H9 (cell line): ENCODE measurements at regions not wholly inside any gene's neighbourhood (a gene's known extent, or its start where the extent isn't known, plus 50 kb on each side); places are given as distances from the start of the nearest gene placed in this dataset.

Experiments
- DNase-seq: peaks from one replicate; pipeline ENCODE4 v3.0.0-alpha.2; 2017
- H2AFZ ChIP-seq: one replicate; pipeline ENCODE4 v1.6.1; 2013; ENCODE audit warnings: mild to moderate bottlenecking, low read length, control low read depth, moderate library complexity
- H2AK5ac ChIP-seq: 2 replicates; pipeline ENCODE4 v1.6.1; 2013; ENCODE audit warnings: low read length, control low read depth, mixed read lengths; ENCODE audit not compliant: insufficient read length
- H2BK120ac ChIP-seq: one replicate; pipeline ENCODE4 v1.6.1; 2013; ENCODE audit warnings: low read depth, mild to moderate bottlenecking, low read length, control low read depth, inconsistent platforms; ENCODE audit not compliant: poor library complexity, severe bottlenecking
- H2BK12ac ChIP-seq: 2 replicates; pipeline ENCODE4 v1.6.1; 2013; ENCODE audit warnings: low read length, control low read depth, mixed read lengths, low read depth; ENCODE audit not compliant: insufficient read length
- H2BK15ac ChIP-seq: 2 replicates; pipeline ENCODE4 v1.6.1; 2013; ENCODE audit warnings: low read depth, low read length, control low read depth
- H2BK20ac ChIP-seq: one replicate; pipeline ENCODE4 v1.6.1; 2013; ENCODE audit warnings: low read depth, mild to moderate bottlenecking, low read length, control low read depth, inconsistent platforms; ENCODE audit not compliant: poor library complexity, severe bottlenecking
- H2BK5ac ChIP-seq: 2 replicates; pipeline ENCODE4 v1.6.1; 2013; ENCODE audit warnings: low read length, control low read depth, mixed read lengths; ENCODE audit not compliant: insufficient read length
- H3K14ac ChIP-seq: 2 replicates; pipeline ENCODE4 v1.6.1; 2013; ENCODE audit warnings: low read length, control low read depth; ENCODE audit not compliant: insufficient read depth
- H3K18ac ChIP-seq: 2 replicates; pipeline ENCODE4 v1.6.1; 2013; ENCODE audit warnings: low read depth, mild to moderate bottlenecking, mixed read lengths, low read length, control low read depth; ENCODE audit not compliant: insufficient read length
- H3K23ac ChIP-seq: 2 replicates; pipeline ENCODE4 v1.6.1; 2013; ENCODE audit warnings: low read length, control low read depth, mixed read lengths, low read depth; ENCODE audit not compliant: insufficient read length
- H3K23me2 ChIP-seq: 2 replicates; pipeline ENCODE4 v1.6.1; 2013; ENCODE audit warnings: low read depth, mild to moderate bottlenecking, mixed read lengths, low read length, control low read depth; ENCODE audit not compliant: insufficient read length, poor library complexity, severe bottlenecking
- H3K27ac ChIP-seq: 2 replicates; pipeline ENCODE4 v1.5.1; 2013; ENCODE audit warnings: low read length, control low read depth, mixed read lengths, low read depth; ENCODE audit not compliant: insufficient read length
- H3K27me3 ChIP-seq: 2 replicates; pipeline ENCODE4 v1.6.1; 2013; ENCODE audit warnings: low read length, control low read depth, inconsistent platforms; ENCODE audit not compliant: insufficient read depth
- H3K4ac ChIP-seq: 2 replicates; pipeline ENCODE4 v1.6.1; 2013; ENCODE audit warnings: low read depth, mild to moderate bottlenecking, control low read depth, inconsistent platforms, low read length, moderate library complexity
- H3K4me1 ChIP-seq: 2 replicates; pipeline ENCODE4 v1.6.1; 2013; ENCODE audit warnings: low read length, control low read depth, inconsistent platforms; ENCODE audit not compliant: insufficient read depth
- H3K4me2 ChIP-seq: 2 replicates; pipeline ENCODE4 v1.6.1; 2013; ENCODE audit warnings: low read length, control low read depth, mixed read lengths; ENCODE audit not compliant: insufficient read length, insufficient read depth
- H3K56ac ChIP-seq: 2 replicates; pipeline ENCODE4 v1.6.1; 2013; ENCODE audit warnings: low read depth, mild to moderate bottlenecking, mixed read lengths, low read length, control low read depth; ENCODE audit not compliant: insufficient read length
- H3K79me1 ChIP-seq: 2 replicates; pipeline ENCODE4 v1.6.1; 2013; ENCODE audit warnings: low read depth, mild to moderate bottlenecking, moderate library complexity, low read length, control low read depth, inconsistent platforms; ENCODE audit not compliant: insufficient read depth, poor library complexity, severe bottlenecking
- H3K79me2 ChIP-seq: 2 replicates; pipeline ENCODE4 v1.6.1; 2013; ENCODE audit warnings: low read length, control low read depth, inconsistent platforms; ENCODE audit not compliant: insufficient read depth
- H3K9ac ChIP-seq: 2 replicates; pipeline ENCODE4 v1.6.1; 2013; ENCODE audit warnings: low read length, control low read depth, mixed read lengths; ENCODE audit not compliant: insufficient read length; ENCODE audit errors: extremely low read depth
- H3K9me3 ChIP-seq: one replicate; pipeline ENCODE4 v1.6.1; 2013; ENCODE audit warnings: low read depth, low read length, inconsistent platforms; ENCODE audit not compliant: control insufficient read depth
- H3T11ph ChIP-seq: one replicate; pipeline ENCODE4 v1.6.1; 2013; ENCODE audit warnings: mild to moderate bottlenecking, low read length, control low read depth, inconsistent platforms
- H4K20me1 ChIP-seq: one replicate; pipeline ENCODE4 v1.6.1; 2013; ENCODE audit not compliant: control insufficient read depth, insufficient read length, insufficient read depth
- H4K5ac ChIP-seq: 2 replicates; pipeline ENCODE4 v1.6.1; 2013; ENCODE audit warnings: low read depth, mild to moderate bottlenecking, mixed read lengths, low read length, control low read depth; ENCODE audit not compliant: insufficient read length
- H4K8ac ChIP-seq: replicated peaks from 2 replicates; pipeline ENCODE4 v1.6.1; 2013; ENCODE audit warnings: low read length, control low read depth, mixed read lengths, low read depth; ENCODE audit not compliant: insufficient read length
- H4K91ac ChIP-seq: 2 replicates; pipeline ENCODE4 v1.6.1; 2013; ENCODE audit warnings: low read depth, mild to moderate bottlenecking, moderate library complexity, mixed read lengths, low read length, control low read depth; ENCODE audit not compliant: insufficient read length
- H3K27ac Mint-ChIP-seq, 3 experiments: 2 replicates in 2 of 3; 3 replicates in 1 of 3; pipeline ENCODE4 v1.8.0; 2020 to 2021; ENCODE audit warnings: mixed read lengths in 3 of 3, mild to moderate bottlenecking in 1 of 3, moderate library complexity in 1 of 3
- H3K27me3 Mint-ChIP-seq: 2 replicates; pipeline ENCODE4 v1.8.0; 2021; ENCODE audit warnings: low read depth, mild to moderate bottlenecking, moderate library complexity, mixed read lengths
- H3K36me3 Mint-ChIP-seq, 3 experiments: 2 replicates in 2 of 3; 3 replicates in 1 of 3; pipeline ENCODE4 v1.8.0; 2020 to 2021; ENCODE audit warnings: low read depth in 3 of 3, mixed read lengths in 3 of 3; ENCODE audit not compliant: insufficient read depth in 1 of 3
- H3K4me1 Mint-ChIP-seq, 2 experiments: 2 replicates each; pipeline ENCODE4 v1.8.0; 2020; ENCODE audit warnings: mixed read lengths in 2 of 2
- H3K4me3 Mint-ChIP-seq, 2 experiments: 2 replicates in 1 of 2; 3 replicates in 1 of 2; pipeline ENCODE4 v1.8.0; 2020 to 2021; ENCODE audit warnings: mild to moderate bottlenecking in 2 of 2, mixed read lengths in 2 of 2, moderate library complexity in 1 of 2
- H3K9me3 Mint-ChIP-seq, 2 experiments: 2 replicates in 1 of 2; 3 replicates in 1 of 2; pipeline ENCODE4 v1.8.0; 2020; ENCODE audit warnings: mild to moderate bottlenecking in 2 of 2, mixed read lengths in 2 of 2, moderate library complexity in 1 of 2
- CTCF ChIP-seq: fragments of 200-600 bp; sonication (generic); conservative IDR thresholded peaks from 3 replicates; pipeline ENCODE4 v1.8.0; 2021; ENCODE audit warnings: antibody characterized with exemption, mild to moderate bottlenecking
- WGBS: extraction: QIAGEN DNeasy Blood & Tissue Kit; methylation state at CpG from one replicate; pipeline ENCODE4 v1.1.7; 2013; ENCODE audit warnings: missing lambda C conversion rate, low lambda C conversion rate, mixed read lengths; ENCODE audit not compliant: insufficient read length; ENCODE audit errors: extremely low coverage; 5-methylcytosine and 5-hydroxymethylcytosine counted together

GRCh38 chr2:117481608-117482007 lies 332.9 kb upstream of the DDX18 start:
- H4K91ac ChIP-seq, result no peak overlapping the region
- H3T11ph ChIP-seq, result no peak overlapping the region
- no peak overlapping the region for H3K4me3 Mint-ChIP-seq
- no peaks in the 10 kb centered on the region for H3K4me1 ChIP-seq
- 0 out of 7 replicates have a peak overlapping the region, but pooled peaks of 1 of the 3 experiments have one; percentile 74 for H3K27ac Mint-ChIP-seq
- no CpG with 5 or more reads among the region's 1 CpG for WGBS
- no peak overlapping the region for H3K23ac ChIP-seq
- H3K79me2 ChIP-seq, result no peaks in the 10 kb centered on the region
- H3K56ac ChIP-seq, result no peak overlapping the region
- H2BK15ac ChIP-seq, result no peak overlapping the region
- no peak overlapping the region for H4K5ac ChIP-seq
- no peak overlapping the region for H2BK5ac ChIP-seq
- no peak overlapping the region for H3K14ac ChIP-seq
- no peak overlapping the region for H2BK12ac ChIP-seq
- no peaks in the 10 kb centered on the region for H4K20me1 ChIP-seq
- no peaks in the 10 kb centered on the region for H3K9me3 ChIP-seq
- no peak for DNase-seq
- no peaks in the 10 kb centered on the region for H3K27me3 ChIP-seq
- no peak overlapping the region for H2AFZ ChIP-seq
- H3K4ac ChIP-seq, result no peak overlapping the region
- H3K4me1 Mint-ChIP-seq, result peaks cover 2 to 16% of the 10 kb centered on the region in 2 experiments; a peak in 3 of 4 replicates
- no peak for TF ChIP-seq CTCF
- H3K18ac ChIP-seq, result no peak overlapping the region
- H3K36me3 Mint-ChIP-seq, result peaks cover 3 to 12% (median 10%) of the 10 kb centered on the region in 3 experiments; a peak in 6 of 7 replicates
- H2BK120ac ChIP-seq, result no peak overlapping the region
- H2AK5ac ChIP-seq, result no peak overlapping the region
- H3K79me1 ChIP-seq, result no peaks in the 10 kb centered on the region
- H3K4me2 ChIP-seq, result no peak overlapping the region
- H4K8ac ChIP-seq, result no peak overlapping the region
- H3K9me3 Mint-ChIP-seq, result peaks cover 8 to 18% of the 10 kb centered on the region in 2 experiments; a peak in 4 of 5 replicates
- no peaks in the 10 kb centered on the region for H3K23me2 ChIP-seq
- no peak overlapping the region for H2BK20ac ChIP-seq
- no peak overlapping the region for H3K9ac ChIP-seq
- H3K27me3 Mint-ChIP-seq, result no peaks in the 10 kb centered on the region
- no peak overlapping the region for H3K27ac ChIP-seq
